GM18498 (cell line): ENCODE measurements at regions not wholly inside any gene's neighbourhood (a gene's known extent, or its start where the extent isn't known, plus 50 kb on each side); places are given as distances from the start of the nearest gene placed in this dataset.

Experiments used
- ATAC-seq: cut with Tn5 transposase; IDR thresholded peaks from one replicate; pipeline ENCODE4 v1.9.1; 2021; ENCODE audit warnings: mild to moderate bottlenecking, moderate library complexity; ENCODE audit not compliant: unreplicated experiment

DNA sequence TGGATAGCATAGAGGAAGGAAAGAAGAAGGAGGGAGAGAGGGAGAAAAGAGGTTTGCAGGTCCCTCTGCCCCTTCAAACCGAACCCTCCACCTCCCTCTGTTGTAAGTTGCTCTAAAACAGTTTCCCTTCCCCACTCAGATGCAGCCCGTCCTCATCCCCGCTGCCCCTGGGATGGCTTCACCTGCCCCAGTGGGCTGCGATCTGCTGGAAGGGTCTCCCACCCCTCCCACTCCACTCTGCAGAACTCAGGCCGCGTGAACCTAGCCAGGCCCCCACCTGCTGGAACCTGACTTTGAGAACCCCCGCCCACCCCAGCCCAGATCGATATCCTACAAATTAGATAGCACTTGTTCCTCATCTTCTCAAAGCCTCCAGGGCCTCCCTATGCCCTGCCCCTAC lies 190.8 kb downstream of the DLL1 start:
- no peak for ATAC-seq

DNA sequence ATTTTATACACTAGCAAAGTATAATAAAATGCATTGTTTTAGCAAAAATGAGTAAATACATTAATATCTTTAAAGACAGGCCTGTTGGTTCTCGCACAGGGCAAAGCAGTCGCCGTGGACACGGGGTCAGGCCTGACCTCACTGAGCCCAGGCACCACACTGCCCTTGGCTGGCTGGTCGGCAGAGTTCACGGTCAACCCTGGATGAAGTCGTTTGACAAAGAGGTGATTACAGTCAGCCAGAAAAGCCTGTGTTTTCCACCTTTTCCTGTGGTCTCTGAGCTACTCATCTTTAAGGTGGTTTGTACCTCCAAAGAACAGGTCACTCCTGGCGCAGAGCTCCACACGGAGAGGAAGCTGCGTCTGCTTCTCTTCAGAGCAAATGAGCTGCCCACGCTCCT lies 191.5 kb downstream of the DLL1 start:
- ATAC-seq, result no peak

DNA sequence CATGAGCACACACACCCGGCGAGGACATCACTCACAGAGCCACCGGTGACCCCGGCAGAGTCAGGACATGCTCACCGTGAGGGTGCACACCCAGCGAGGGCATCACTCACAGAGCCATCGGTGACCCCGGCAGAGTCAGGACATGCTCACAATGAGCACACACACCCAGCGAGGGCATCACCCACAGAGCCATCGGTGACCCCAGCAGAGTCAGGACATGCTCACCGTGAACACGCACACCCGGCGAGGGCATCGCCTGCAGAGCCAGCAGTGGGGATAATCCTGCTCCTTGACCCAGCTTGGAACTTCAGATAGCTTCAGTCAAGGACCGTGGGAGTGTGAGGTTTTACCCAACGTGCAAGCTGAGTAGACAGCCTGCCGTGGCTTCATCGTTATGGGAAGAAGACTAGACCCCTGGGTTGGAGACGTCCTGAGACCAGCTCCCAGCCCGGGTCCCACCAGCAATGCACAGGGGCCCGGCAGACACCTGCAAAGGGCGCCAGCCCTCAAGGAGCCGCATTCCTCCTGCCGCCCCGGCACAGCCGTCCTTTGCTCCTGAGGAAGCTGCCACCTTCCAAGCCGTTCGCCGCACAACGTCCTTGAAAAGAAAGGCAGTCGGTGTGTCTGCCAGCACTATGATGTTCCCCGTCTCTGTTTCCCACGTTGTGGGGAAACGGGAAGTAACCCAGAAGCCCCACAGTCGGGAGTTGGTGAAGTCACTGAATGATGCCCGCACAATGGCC lies 192.3 kb downstream of the DLL1 start:
- no peak for ATAC-seq

DNA sequence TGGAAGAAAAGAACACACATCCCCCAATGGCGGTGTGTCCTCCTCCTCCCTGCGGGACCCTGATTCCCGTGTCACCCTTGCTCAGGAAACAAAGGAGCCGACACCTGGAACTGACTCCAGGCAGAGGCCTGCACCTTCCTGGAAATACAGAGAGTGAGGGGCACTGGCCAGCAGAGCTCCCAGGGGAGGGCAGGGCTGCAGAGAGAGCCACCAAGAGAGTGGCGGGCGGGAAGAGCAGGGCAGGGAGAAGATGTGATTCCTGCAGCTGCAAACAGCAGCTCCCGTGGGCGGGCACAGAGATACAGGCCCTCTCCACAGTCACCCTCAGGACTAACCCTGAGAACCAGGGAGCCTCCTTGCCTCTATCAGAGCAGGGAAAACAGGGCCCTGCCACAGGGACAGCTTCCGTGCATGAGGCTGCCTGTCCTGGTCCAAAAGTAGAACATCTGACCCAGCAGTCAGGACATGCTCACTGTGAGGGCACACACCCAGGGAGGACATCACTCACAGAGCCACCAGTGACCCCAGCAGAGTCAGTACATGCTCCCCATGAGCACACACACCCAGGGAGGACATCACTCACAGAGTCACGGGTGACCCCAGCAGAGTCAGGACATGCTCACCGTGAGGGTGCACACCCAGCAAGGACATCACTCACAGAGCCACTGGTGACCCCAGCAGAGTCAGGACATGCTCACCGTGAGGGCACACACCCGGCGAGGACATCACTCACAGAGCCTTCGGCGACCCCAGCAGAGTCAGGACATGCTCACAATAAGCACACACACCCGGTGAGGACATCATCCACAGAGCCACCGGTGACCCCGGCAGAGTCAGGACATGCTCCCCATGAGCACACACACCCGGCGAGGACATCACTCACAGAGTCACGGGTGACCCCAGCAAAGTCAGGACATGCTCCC lies 193.1 kb downstream of the DLL1 start:
- no peak for ATAC-seq

DNA sequence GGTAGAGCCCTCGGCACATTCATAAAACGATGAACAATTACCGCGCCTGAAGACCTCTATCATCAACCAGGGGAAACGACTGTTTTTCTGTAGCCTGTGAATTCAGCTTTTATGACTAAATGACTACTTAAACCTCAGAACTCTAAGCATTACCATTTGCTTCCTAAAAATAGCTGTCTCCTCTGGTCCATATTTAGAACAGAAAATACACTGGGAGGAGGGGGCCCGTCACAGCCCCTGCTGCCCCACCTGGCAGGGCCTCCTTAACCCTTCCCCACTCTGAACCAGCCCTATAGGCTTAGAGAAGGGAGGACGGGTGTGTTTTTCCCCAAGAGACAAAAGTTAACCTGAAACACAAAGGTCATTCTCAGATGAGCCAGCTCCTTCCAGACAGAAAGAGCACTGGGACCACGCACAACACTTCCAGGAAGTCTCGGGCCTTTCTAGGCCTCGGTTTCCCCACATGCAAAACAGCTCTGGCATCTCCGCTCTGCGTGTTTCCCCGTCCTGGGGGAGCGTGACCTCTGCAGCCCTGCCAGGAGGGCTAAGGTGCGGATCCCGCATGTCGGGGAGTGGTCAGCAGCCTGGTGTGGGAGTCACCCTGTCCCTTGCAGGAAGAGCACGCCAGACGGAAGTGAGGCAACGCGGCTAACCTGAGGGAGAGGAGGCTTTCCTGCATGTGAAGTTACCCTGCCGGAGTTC lies 193.9 kb downstream of the DLL1 start:
- ATAC-seq, result no peak

DNA sequence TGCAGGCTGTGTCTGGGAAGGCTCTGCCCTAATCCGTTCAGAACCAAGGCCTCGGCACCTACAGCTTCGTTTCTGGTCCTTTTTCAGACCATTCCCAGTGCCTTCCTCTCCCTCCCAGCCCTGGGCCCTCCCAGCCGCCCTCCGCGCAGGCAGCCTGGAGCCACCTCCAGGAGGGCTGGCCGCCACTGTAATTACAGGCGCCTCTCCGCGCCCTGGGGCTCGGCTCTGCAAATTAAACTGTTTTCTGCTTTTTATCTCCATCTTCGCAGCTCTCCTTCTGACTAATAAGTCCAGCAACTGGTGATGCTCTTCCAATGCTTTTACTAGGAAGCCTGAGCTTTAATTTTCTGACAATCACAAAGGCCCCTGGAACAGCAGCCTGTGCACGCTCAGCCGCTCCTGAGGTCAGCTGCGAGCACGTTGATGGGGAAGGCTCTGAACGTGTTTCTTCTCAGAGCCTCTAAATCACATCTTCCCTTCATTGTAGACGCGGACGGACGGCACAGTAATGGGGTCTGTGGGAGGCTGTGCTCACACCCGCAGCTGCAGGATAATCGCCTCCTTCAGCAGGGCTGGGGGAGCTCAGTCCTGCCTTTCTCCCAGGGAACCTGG lies 194.6 kb downstream of the DLL1 start:
- ATAC-seq, result no peak

DNA sequence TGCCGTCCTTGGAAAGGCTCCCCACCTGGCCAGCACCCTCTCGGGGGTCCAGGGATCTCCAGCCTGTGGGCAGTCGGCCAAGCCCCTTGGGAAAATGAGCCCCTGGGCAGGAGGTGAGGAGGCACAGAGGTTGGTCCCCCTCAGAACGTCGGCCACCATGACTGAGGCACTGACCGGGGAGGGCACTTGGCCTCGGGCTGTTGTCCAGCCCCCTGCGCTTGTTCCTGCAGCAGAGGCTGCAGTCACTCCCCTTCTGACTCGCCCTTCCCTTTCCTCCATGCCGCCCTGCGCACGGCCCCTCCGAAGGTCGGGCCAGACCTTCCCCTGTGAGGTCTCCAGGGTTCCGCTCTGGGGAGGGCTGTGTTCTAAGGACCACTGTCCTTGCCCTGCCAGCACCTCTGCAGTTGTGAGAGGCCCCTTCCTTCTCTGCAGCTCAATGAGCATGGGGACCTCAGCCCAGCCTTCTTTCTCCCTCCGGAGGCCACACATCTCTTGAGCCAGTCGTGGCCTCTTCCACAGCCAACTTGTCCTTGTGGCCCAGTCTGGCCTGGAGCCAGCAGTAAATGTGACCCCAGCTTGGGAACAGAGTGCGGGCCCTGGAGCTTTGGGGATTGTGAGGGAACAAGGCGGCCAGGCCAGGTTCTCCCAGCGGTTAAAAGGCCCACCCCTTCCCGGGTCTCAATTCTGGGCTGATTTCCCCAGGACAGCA lies 195.5 kb downstream of the DLL1 start:
- ATAC-seq, result no peak

DNA sequence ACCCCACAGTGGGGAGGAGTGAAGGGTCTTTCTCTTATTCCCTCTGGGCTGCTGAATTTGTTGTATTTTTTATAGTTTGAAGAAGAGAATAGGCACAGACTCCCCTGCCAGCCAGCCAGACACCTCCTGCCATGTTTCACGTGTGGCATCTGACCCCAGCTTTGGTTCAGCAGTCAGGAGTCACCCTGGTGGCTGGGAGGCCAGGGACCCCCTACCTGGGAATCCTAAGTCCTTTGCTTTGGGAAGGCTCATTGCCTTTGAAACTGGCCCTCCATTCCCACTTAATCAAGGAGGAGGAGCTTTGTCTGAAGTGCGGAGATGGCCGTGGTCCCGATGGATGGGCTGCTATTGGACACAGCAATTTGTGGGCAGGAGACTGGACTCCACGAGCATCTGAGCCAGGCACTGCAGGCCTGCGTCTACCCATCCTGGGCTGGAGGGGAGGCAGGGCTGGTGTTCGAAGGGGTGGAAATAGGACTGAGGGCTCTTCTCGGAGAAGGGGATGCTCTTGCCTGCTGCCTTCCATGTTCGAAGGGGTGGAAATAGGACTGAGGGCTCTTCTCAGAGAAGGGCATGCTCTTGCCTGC lies 196.1 kb downstream of the DLL1 start:
- no peak for ATAC-seq

DNA sequence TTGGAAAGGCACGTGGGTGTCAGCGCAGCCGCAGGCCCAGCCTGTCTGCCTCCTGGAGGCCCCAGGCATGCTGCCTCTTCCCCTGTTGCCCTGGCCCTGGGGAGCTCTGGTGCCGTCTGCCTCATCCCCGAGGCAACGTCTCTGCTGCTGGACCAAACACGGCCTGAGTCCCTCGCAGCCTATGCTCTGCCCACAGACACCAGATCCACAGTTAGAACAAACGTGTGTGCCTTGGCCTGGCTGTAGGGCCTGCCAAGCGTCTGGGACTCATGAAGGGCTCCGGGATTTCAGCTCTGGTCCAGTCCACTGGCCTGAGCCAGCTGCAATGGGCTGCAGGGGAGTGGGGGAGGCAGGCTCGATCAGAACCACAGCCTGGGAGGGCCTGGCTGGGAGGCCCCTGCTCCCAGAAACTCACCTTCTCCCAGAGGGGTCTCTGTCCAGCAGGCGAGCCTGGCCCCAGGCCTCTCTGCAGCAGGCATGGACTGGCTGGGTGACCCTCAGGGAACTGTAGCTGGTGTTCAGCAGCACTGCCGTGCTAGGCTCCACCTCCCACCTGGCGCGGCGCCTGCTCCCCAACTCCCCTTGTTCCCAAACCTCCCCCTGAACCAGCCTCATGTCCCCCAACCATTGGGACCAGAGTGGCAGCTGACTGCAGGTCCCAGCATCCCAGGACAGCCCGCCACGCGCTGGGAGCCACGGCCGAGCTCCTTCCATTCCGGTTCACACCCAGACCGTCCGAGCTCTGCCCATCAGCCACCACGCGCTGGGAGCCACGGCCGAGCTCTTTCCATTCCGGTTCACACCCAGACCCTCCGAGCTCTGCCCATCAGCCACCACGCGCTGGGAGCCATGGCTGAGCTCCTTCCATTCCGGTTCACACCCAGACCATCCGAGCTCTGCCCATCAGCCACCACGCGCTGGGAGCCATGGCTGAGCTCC lies 197.0 kb downstream of the DLL1 start:
- no peak for ATAC-seq

DNA sequence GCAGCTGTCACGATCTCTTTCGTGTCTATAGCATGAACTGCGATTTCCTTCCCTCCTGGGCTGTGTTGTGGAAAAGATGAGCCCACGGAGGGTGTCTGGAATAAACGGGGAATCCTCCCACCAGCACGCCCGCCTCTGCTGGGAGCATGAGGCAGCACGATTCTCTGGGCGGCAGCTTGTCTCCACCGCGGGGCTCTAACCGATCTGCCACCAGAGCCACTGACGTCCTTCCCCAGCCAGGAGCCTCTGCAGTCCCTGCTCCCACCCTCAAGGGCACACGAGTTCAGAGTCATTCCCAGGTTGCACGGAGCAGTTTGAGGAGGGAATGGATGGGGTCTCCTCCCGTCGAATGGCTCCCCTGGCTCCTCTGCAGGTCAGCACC lies 197.6 kb downstream of the DLL1 start:
- no peak for ATAC-seq

DNA sequence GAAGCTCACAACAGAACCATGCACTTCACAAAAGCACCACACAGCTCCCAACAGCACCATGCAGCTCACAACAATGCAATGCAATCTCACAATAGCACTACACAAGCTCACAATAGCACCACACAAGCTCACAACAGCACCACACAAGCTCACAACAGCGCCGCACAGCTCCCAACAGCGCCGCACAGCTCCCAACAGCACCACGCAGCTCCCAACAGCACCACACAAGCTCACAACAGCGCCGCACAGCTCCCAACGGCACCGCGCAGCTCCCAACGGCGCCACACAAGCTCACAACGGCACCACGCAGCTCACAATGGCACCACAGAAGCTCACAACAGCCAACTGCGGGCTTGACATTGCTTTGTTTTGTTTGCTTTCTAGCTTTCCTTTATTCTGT lies 198.1 kb downstream of the DLL1 start:
- no peak for ATAC-seq

DNA sequence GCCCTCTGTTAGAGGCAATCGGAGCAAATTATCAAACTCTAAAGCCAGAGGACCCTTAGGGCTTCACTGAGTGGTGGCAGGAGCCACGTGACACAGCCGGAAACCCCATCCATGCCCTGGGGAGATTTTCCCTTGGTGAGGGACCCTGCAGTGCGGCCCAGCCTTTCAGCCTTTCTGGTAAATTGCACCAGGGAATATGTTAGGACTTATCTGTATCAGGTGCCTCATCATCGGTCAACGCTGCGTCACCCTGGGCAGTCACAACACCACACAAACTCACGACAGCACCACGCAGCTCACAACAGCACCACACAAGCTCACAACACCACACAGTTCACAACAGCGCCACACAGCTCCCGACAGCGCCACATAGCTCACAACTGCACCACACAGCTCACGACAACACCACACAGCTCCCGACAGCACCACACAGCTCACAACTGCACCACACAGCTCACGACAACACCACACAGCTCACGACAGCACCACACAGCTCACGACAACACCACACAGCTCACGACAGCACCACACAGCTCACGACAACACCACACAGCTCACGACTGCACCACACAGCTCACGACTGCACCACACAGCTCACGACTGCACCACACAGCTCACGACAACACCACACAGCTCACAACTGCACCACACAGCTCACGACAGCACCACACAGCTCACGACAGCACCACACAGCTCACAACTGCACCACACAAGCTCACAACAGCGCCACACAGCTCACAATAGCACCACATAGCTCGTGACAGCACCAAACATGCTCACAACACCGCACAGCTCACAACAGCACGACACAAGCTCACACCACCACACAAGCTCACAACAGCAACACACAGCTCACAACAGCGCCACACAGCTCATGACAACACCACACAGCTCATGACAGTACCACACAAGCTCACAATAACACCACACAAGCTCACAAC lies 199.0 kb downstream of the DLL1 start:
- ATAC-seq, result no peak

DNA sequence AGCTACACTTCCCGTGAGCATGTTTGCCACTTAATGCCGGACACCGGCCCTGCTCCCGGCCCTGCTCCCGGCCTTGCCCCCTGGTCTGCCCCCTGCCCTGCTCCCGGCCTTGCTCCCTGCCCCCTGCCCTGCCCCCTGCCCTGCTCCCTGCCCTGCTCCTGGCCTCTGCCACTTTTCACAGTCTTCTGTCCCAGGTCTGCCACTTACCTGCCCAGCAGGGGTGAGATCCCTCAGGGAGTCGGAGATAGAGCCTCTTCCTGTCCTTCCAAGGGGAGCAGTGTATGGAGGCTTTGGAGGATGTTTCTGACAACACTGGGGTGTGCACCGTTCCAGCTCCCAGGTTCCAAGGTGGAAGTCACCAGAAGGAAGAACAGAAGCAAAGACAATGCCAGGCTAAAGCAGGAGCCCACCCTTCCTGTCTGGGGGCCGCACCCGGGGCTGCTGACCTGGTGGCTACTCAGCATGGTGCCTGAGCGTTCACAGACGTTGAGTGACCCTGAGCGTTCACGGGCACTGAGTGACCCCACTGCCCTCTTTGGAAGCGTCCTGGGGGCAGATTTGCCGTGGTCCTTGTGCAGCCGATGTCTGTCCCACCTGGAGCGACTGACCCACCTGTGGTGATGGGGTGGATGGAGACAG lies 199.8 kb downstream of the DLL1 start:
- ATAC-seq, result no peak

DNA sequence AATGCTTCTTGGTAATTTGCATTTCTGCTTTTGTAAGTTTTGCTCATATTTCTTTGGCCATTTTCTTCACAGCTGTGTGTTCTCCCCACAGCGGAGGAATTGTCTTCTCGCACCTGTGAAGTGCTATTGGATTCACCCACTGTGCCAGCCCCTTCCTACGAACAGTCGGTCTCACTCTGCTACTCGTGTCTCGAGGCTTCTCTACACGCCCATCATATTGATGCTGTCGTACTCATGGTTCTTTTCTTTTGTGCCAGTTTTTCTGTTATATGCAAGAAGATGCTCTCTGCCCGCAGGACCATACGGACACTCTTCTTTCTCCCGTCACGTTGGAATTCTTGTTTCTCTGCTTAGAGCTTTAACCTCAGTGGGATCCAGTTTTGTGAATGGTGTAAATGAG lies 200.3 kb downstream of the DLL1 start:
- no peak for ATAC-seq

DNA sequence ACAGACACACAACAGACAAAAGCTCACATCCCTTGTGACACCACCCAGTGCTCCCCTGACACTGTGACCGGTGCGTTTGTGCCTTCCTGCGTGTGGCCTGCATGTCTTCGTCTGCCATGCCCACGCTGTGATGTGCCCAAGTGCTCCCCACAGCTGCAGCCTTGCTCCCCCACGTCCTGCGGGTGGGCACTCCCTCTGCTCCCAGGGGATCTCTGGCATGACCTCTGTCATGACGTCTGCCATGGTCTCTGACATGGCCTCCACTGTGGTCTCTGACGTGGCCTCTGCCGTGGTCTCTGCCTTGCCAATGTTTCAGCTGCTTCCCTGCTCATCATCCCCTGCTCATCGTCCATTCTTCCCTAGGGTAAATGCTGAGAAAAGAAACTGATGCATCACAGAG lies 200.9 kb downstream of the DLL1 start:
- peak; percentile 21 for ATAC-seq

DNA sequence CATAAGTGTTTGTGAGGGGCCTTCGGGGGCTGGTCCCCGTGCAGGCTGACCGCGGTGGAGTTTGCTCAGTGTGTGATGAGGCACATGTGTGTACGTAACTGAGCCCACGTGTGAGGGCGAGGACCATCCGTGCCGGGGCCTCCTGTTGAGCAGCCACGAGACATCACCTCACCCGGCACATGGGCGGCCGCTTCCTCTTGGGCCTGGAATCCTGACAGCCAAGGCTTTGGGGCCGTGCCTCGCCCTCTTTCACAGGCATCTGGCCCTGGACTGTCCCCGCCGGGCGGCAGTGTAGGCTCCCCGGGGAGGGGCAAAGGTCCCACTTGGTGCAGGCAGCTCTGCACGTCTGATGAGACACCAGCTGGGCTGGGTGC lies 202.3 kb downstream of the DLL1 start:
- ATAC-seq, result no peak

DNA sequence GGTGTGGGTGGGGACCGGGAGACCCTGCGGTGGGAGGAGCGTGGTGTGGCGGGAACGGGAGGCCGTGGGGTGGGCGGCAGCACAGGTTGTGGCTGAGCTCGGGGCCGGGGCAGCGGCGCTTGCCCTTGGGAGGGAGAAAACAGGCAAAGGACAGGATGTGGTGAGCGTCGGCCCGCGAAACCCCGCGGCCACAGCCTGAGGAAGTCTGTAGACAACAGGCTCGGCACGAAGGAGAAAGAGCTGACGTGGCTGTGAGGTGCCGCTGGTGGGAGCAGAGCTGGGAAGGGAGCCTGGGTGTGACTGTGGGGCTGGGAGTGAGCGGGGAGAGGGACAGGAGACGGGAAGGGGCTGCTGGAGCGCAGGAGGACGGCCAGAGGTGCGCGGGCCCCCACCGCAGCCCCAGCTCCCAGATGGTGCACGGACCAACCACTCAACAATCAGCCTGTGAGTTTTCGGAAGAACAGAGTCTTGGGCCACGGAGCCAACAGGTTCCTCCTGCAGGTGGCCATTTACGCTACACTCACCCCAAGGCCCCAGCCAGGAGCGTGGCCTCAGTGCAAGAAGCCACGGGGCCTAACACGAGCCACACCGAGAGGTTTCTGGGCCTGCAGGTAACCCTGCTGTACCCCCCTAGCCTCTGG lies 202.8 kb downstream of the DLL1 start:
- ATAC-seq, result peak; percentile 69
